GM21717 (cell line): ENCODE measurements at regions not wholly inside any gene's neighbourhood (a gene's known extent, or its start where the extent isn't known, plus 50 kb on each side); places are given as distances from the start of the nearest gene placed in this dataset.

Experiments used
- ATAC-seq: cut with Tn5 transposase; IDR thresholded peaks from one replicate; pipeline ENCODE4 v1.9.1; 2021; ENCODE audit warnings: mild to moderate bottlenecking, moderate library complexity; ENCODE audit not compliant: unreplicated experiment

- ATAC-seq: no peak
Observed at GRCh38 chr1:59076612-59077011, 220.3 kb upstream of the FGGY start.

- no peak for ATAC-seq
Observed at GRCh38 chr1:59077466-59078069, 219.3 kb upstream of the FGGY start.

- no peak for ATAC-seq
Observed at GRCh38 chr1:59078070-59078800, 218.7 kb upstream of the FGGY start.

GRCh38 chr1:59078866-59079265 lies 218.0 kb upstream of the FGGY start:
- ATAC-seq: no peak

GRCh38 chr1:59079434-59080140 lies 217.3 kb upstream of the FGGY start:
- ATAC-seq: no peak

- ATAC-seq: no peak
Observed at GRCh38 chr1:59081181-59081580, 215.7 kb upstream of the FGGY start.

GRCh38 chr1:59081795-59082194 lies 215.1 kb upstream of the FGGY start:
- no peak for ATAC-seq

GRCh38 chr1:59083946-59084865 lies 212.7 kb upstream of the FGGY start:
- ATAC-seq: no peak

GRCh38 chr1:59085101-59085500 lies 211.8 kb upstream of the FGGY start:
- no peak for ATAC-seq

GRCh38 chr1:59089036-59089798 lies 207.7 kb upstream of the FGGY start:
- no peak for ATAC-seq

- ATAC-seq: no peak
Observed at GRCh38 chr1:59089922-59090457, 206.9 kb upstream of the FGGY start.

GRCh38 chr1:59092126-59092525 lies 204.8 kb upstream of the FGGY start:
- no peak for ATAC-seq

GRCh38 chr1:59094001-59094400 lies 202.9 kb upstream of the FGGY start:
- ATAC-seq: no peak

GRCh38 chr1:59096501-59096900 lies 200.4 kb upstream of the FGGY start:
- ATAC-seq: no peak

- ATAC-seq: no peak
Observed at GRCh38 chr1:59098655-59099054, 198.2 kb upstream of the FGGY start.

GRCh38 chr1:59100708-59101374 lies 196.1 kb upstream of the FGGY start:
- ATAC-seq: no peak

GRCh38 chr1:59101518-59101917 lies 195.4 kb upstream of the FGGY start:
- ATAC-seq: no peak

- ATAC-seq: no peak
Observed at GRCh38 chr1:59103457-59103856, 193.4 kb upstream of the FGGY start.

- ATAC-seq: no peak
Observed at GRCh38 chr1:59104191-59104760, 192.6 kb upstream of the FGGY start.
